ENCODE measurements at regions not wholly inside any gene's neighbourhood (a gene's known extent, or its start where the extent isn't known, plus 50 kb on each side); places are given as distances from the start of the nearest gene placed in this dataset.

DNA sequence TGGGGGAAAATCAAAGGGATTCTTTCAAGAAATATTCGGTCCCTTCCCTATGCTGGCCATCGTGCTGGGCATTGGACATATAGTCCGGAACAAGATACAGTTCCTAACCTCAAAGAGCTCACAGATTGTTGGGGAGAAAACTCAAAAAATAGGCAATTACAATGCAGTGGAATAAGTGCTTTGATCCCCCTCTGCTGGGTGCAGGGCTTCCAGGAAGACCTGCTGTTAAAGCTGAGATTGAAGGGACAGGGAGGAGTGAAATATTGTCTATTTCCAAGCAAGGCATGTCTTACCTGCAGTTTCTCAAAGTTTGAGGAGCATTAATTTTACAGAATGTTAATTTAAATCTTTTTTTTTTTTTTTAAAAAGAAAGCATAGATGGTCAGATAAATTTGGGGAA is 75.1 kb upstream of the SESN3 start:
- no peak for TF ChIP-seq CTCF (IDR thresholded peaks at IDR 0.05)
- TF ChIP-seq EP300 (IDR thresholded peaks at IDR 0.05), result no peak

All from ovary (tissue), 3 donors.